Large intestine (tissue), 3 donors: ENCODE measurements at regions not wholly inside any gene's neighbourhood (a gene's known extent, or its start where the extent isn't known, plus 50 kb on each side); places are given as distances from the start of the nearest gene placed in this dataset.
A peak's percentile ranks its signal among the peaks of the same experiment; 100 is the strongest.

Experiments used
- DNase-seq, 2 donors: peaks; one replicate each; pipeline versions ENCODE4 v3.0.0 to v3.0.0-alpha.2; 2013
- H3K27ac ChIP-seq: one replicate; pipeline ENCODE4 v1.5.1; 2013; ENCODE audit warnings: low read length
- H3K27me3 ChIP-seq: 2 replicates; pipeline ENCODE4 v1.6.1; 2013; ENCODE audit warnings: low read length; ENCODE audit not compliant: control insufficient read depth, insufficient read depth
- H3K36me3 ChIP-seq: 2 replicates; pipeline ENCODE4 v1.6.1; 2013; ENCODE audit warnings: low read length; ENCODE audit not compliant: control insufficient read depth, insufficient read depth
- H3K4me1 ChIP-seq: one replicate; pipeline ENCODE4 v1.6.1; 2013; ENCODE audit warnings: low read length; ENCODE audit not compliant: control insufficient read depth, insufficient read depth
- H3K4me3 ChIP-seq: one replicate; pipeline ENCODE4 v1.5.1; 2013; ENCODE audit warnings: low read length
- H3K9me3 ChIP-seq: one replicate; pipeline ENCODE4 v1.6.1; 2013; ENCODE audit warnings: mild to moderate bottlenecking, low read depth, low read length, moderate library complexity; ENCODE audit not compliant: control insufficient read depth
- whole genome bisulfite sequencing: methylation state at CpG from one replicate; pipeline ENCODE4 v1.1.5; 2013; ENCODE audit warnings: low lambda C conversion rate; ENCODE audit not compliant: insufficient coverage; 5-methylcytosine and 5-hydroxymethylcytosine counted together

DNA sequence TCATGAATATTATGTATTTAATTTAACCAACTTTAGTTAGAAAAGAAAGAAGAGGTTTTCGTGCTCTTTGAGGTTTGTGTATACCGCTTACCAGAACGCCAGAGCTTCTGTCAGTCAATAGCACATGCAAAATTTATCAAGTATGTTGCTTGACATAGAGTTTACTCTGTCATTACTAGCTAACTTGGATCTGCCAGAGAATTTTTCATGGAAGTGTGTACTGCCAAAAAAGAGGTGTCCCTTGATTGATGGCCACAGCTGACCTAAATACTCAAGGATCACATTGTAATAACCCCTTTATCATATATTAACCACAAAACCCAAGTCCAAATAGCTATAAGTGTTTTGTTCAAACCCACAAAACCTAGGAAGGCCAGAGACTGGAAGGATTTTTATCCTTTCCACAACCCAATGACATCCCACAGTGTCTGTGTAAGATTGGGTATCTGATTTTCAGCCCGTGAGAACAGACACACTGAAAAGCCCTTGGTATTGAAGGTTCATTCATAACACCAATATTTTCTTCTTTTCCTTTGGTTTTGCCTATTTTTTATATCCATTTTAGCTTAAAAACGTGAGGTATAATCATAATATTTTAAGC is 194.0 kb upstream of the EYA4 start:
- Histone ChIP-seq H3K27ac (no peak overlapping the region), H3K36me3 (no peaks in the 10 kb centered on the region), H3K4me3 (no peak overlapping the region), H3K4me1 (no peaks in the 10 kb centered on the region), H3K9me3 (no peaks in the 10 kb centered on the region), H3K27me3 (no peaks in the 10 kb centered on the region)
- DNase-seq, result no peak
- 89% methylated on average over 2 of the region's 5 CpGs for WGBS

DNA sequence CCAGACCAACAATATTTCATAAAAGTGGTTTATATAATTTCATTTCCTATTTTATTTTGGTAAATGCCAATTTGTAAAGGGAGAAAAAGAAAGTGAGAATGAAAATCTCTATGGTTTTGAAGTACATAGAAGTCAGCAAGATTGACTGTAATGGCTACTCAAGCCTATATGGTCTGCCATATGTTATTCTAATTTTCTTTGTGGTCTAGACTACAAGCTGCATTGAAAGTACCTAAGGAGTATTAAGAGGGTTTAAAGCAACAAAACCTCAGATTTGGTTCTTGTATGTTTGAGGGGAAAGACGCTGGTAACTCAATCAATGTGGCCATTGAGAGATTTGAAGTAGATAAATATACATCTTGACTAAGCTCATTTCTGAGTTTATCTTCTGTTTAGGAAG is 193.5 kb upstream of the EYA4 start:
- 71% methylated on average over 1 of the region's 1 CpG for WGBS
- no peaks in the 10 kb centered on the region for H3K27me3 ChIP-seq

GRCh38 chr6:133051240-133051639 is 189.9 kb upstream of the EYA4 start:
- Histone ChIP-seq H3K4me3 (no peak overlapping the region), H3K4me1 (no peaks in the 10 kb centered on the region), H3K27ac (no peak overlapping the region), H3K9me3 (no peaks in the 10 kb centered on the region), H3K27me3 (no peaks in the 10 kb centered on the region), H3K36me3 (no peaks in the 10 kb centered on the region)
- WGBS, result 40% methylated on average over 1 of the region's 6 CpGs
- no peak for DNase-seq

More for the DNA sequence above, 193.5 kb upstream of the EYA4 start:
- Histone ChIP-seq H3K4me3 (no peak overlapping the region), H3K9me3 (no peaks in the 10 kb centered on the region), H3K36me3 (no peaks in the 10 kb centered on the region), H3K27ac (no peak overlapping the region), H3K4me1 (no peaks in the 10 kb centered on the region)
- DNase-seq, result no peak

DNA sequence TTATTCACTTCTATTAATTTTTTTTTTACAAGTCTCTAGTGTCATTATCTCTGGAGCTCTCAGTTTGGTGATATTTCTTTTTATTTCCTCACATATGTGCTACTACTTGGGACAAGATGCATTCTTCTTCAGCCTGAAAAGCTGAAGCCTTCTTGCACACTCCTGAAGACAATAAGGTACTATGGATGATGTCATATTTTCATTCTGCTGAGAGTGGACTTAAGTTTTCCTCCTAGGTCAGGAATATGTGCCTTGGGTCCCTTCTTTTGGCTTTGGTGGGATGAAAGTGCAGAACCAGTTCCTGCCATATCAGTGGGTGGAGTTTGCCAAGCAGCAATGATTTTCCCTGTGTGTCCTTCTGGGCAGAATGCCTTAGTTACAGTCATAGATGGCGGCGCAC is 188.7 kb upstream of the EYA4 start:
- DNase-seq, result no peak
- H3K27ac ChIP-seq, result no peak overlapping the region
- no peaks in the 10 kb centered on the region for H3K27me3 ChIP-seq
- H3K36me3 ChIP-seq, result no peaks in the 10 kb centered on the region
- 100% methylated on average over 2 of the region's 2 CpGs for WGBS
- H3K9me3 ChIP-seq, result no peaks in the 10 kb centered on the region
- no peaks in the 10 kb centered on the region for H3K4me1 ChIP-seq
- H3K4me3 ChIP-seq, result no peak overlapping the region

DNA sequence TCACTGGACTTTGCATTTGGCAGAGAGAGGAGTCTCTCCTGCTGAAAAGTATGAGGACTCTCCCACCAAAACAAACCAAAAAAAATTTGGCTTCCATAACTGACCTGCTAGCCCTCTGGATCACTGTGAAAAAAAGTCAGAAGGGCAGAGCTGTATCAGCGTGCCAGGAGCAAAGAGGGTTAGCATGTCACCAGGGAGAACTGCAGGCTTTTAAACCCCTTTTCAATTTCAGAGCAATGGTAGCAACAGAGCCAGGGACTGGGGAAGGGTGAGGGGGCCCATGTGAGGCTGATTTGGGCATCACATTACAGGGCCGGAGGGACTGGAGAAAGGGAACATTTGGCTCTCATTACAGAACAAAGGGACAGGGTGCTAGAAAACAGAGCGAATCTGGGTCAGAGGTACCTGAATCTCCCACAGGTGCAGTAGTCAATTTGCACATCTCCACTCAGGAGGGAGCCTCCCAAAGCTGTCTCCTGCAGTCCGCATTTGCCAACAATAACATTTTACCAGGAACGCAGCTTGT is 185.7 kb upstream of the EYA4 start:
- Histone ChIP-seq H3K36me3 (no peaks in the 10 kb centered on the region), H3K4me1 (no peaks in the 10 kb centered on the region), H3K4me3 (no peak overlapping the region), H3K27me3 (no peaks in the 10 kb centered on the region), H3K27ac (no peak overlapping the region), H3K9me3 (no peaks in the 10 kb centered on the region)
- no CpG with 5 or more reads among the region's 5 CpGs for WGBS
- DNase-seq, result no peak

DNA sequence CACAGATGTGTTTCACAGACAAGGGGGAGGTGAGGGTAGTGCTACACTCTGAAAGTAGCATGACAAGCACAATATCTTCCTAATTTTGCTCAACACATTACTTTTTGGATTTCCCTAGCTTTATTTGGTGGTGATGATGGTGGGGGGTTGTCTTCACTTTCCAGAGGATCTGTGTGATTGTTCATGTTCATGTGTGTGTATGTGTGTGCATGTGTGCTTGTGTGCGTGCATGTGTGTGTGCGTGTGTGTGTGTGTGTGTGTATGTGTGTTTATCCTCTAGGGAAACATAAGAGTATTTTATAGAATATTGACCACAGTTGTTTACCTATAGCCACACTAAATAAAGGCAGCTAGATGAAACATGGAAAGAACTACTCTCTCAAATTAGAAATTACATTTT is 183.8 kb upstream of the EYA4 start:
- Histone ChIP-seq H3K4me3 (no peak overlapping the region), H3K27me3 (no peaks in the 10 kb centered on the region), H3K27ac (no peak overlapping the region), H3K36me3 (no peaks in the 10 kb centered on the region), H3K9me3 (no peaks in the 10 kb centered on the region), H3K4me1 (no peaks in the 10 kb centered on the region)
- no peak for DNase-seq
- no CpG with 5 or more reads among the region's 2 CpGs for WGBS

GRCh38 chr6:133062077-133062476 is 179.1 kb upstream of the EYA4 start:
- Histone ChIP-seq H3K36me3 (no peaks in the 10 kb centered on the region), H3K9me3 (no peaks in the 10 kb centered on the region), H3K27ac (no peak overlapping the region), H3K4me3 (no peak overlapping the region), H3K4me1 (no peaks in the 10 kb centered on the region), H3K27me3 (no peaks in the 10 kb centered on the region)
- WGBS, result 81% methylated on average over 3 of the region's 4 CpGs
- DNase-seq, result peak in 1 of 2 donors; percentile 7

- Histone ChIP-seq H3K4me3 (no peak overlapping the region), H3K36me3 (no peaks in the 10 kb centered on the region), H3K4me1 (no peaks in the 10 kb centered on the region), H3K27me3 (no peaks in the 10 kb centered on the region), H3K9me3 (no peaks in the 10 kb centered on the region), H3K27ac (no peak overlapping the region)
- DNase-seq, result no peak
- WGBS, result 96% methylated on average over 4 of the region's 8 CpGs
These were observed 178.4 kb upstream of the EYA4 start for GRCh38 chr6:133062696-133063306.

DNA sequence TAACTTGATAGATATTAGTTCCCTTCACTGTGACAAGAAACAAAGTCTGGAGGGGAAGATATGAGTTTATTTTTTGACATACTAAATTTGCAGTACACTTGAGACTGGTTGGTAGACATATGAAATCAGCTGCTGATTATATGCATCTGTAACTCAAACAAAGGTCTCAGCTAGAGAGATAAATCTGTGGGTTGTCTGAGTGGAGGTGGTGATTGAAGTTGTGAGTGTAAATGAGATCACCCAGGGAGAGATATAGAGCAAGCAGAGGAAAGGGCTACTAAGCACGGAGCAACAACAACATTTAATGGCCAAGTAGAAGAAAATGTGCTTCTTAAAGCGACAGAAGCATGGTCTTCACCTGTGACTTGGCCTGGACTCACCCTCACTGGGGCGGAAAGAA is 173.2 kb upstream of the EYA4 start:
- H3K4me1 ChIP-seq, result no peaks in the 10 kb centered on the region
- no peaks in the 10 kb centered on the region for H3K36me3 ChIP-seq
- H3K9me3 ChIP-seq, result no peaks in the 10 kb centered on the region
- no peaks in the 10 kb centered on the region for H3K27me3 ChIP-seq
- no peak for DNase-seq
- WGBS, result 72% methylated on average over 3 of the region's 3 CpGs
- H3K27ac ChIP-seq, result no peak overlapping the region
- no peak overlapping the region for H3K4me3 ChIP-seq

- H3K9me3 ChIP-seq, result no peaks in the 10 kb centered on the region
- WGBS, result 20% methylated on average over 1 of the region's 4 CpGs
- DNase-seq, result no peak
These were observed 170.6 kb upstream of the EYA4 start for GRCh38 chr6:133070410-133071043.

More at GRCh38 chr6:133070410-133071043, 170.6 kb upstream of the EYA4 start:
- Histone ChIP-seq H3K27me3 (no peaks in the 10 kb centered on the region), H3K4me3 (no peak overlapping the region), H3K4me1 (no peaks in the 10 kb centered on the region), H3K36me3 (no peaks in the 10 kb centered on the region), H3K27ac (no peak overlapping the region)
